Subcutaneous abdominal adipose tissue (tissue), 5 donors: ENCODE measurements at regions not wholly inside any gene's neighbourhood (a gene's known extent, or its start where the extent isn't known, plus 50 kb on each side); places are given as distances from the start of the nearest gene placed in this dataset.

ENCODE experiments used
- H3K27ac ChIP-seq: one replicate; pipeline ENCODE4 v1.7.0; 2013; ENCODE audit warnings: low read depth, mild to moderate bottlenecking, inconsistent platforms, low read length, moderate library complexity
- H3K27me3 ChIP-seq, 5 donors: one replicate each; pipeline ENCODE4 v1.7.0; 2013; ENCODE audit warnings: low read length in 5 of 5, inconsistent platforms in 1 of 5; ENCODE audit not compliant: control insufficient read depth in 5 of 5, insufficient read depth in 4 of 5
- H3K36me3 ChIP-seq, 5 donors: one replicate each; pipeline ENCODE4 v1.7.0; 2013; ENCODE audit warnings: low read length in 5 of 5; ENCODE audit not compliant: control insufficient read depth in 5 of 5, insufficient read depth in 5 of 5
- H3K4me1 ChIP-seq, 5 donors: one replicate each; pipeline ENCODE4 v1.7.0; 2013; ENCODE audit warnings: low read length in 5 of 5, mild to moderate bottlenecking in 3 of 5, moderate library complexity in 1 of 5; ENCODE audit not compliant: control insufficient read depth in 5 of 5, insufficient read depth in 5 of 5
- H3K4me3 ChIP-seq, 5 donors: one replicate each; pipeline ENCODE4 v1.7.0; 2013; ENCODE audit warnings: low read length in 5 of 5, low read depth in 1 of 5
- H3K9ac ChIP-seq, 5 donors: one replicate each; pipeline ENCODE4 v1.7.0; 2013; ENCODE audit warnings: low read length in 5 of 5, mild to moderate bottlenecking in 4 of 5, moderate library complexity in 3 of 5
- H3K9me3 ChIP-seq, 5 donors: one replicate each; pipeline ENCODE4 v1.7.0; 2013; ENCODE audit warnings: low read length in 5 of 5; ENCODE audit not compliant: control insufficient read depth in 5 of 5
- donor health status: healthy.
- donor health status: healthy.
- donor health status: healthy.
- donor health status: healthy.
- donor health status: healthy.

- Histone ChIP-seq H3K9ac (no peak overlapping the region), H3K36me3 (no peaks in the 10 kb centered on the region), H3K4me1 (no peaks in the 10 kb centered on the region), H3K27ac (no peak overlapping the region), H3K9me3 (peaks cover 0 to 3% (median 0%) of the 10 kb centered on the region in 5 donors), H3K4me3 (no peak overlapping the region), H3K27me3 (no peaks in the 10 kb centered on the region)
Measured at GRCh38 chr1:218686258-218686657, 341.1 kb downstream of the TGFB2 start.

GRCh38 chr1:218686761-218687160, 341.6 kb downstream of the TGFB2 start:
- no peaks in the 10 kb centered on the region for H3K27me3 ChIP-seq
- H3K9ac ChIP-seq, result no peak overlapping the region
- H3K9me3 ChIP-seq, result peaks cover 0 to 3% (median 0%) of the 10 kb centered on the region in 5 donors
- no peak overlapping the region for H3K27ac ChIP-seq
- no peaks in the 10 kb centered on the region for H3K36me3 ChIP-seq
- no peak overlapping the region for H3K4me3 ChIP-seq
- H3K4me1 ChIP-seq, result no peaks in the 10 kb centered on the region

GRCh38 chr1:218692808-218693207, 347.7 kb downstream of the TGFB2 start:
- H3K27ac ChIP-seq, result no peak overlapping the region
- no peaks in the 10 kb centered on the region for H3K4me1 ChIP-seq
- no peaks in the 10 kb centered on the region for H3K36me3 ChIP-seq
- no peak overlapping the region for H3K4me3 ChIP-seq
- no peak overlapping the region for H3K9ac ChIP-seq
- H3K9me3 ChIP-seq, result peaks cover 0 to 3% (median 0%) of the 10 kb centered on the region in 5 donors
- no peaks in the 10 kb centered on the region for H3K27me3 ChIP-seq

GRCh38 chr1:218693599-218693998, 348.5 kb downstream of the TGFB2 start:
- Histone ChIP-seq H3K4me1 (no peaks in the 10 kb centered on the region), H3K27me3 (no peaks in the 10 kb centered on the region), H3K27ac (no peak overlapping the region), H3K36me3 (no peaks in the 10 kb centered on the region), H3K4me3 (no peak overlapping the region), H3K9ac (no peak overlapping the region), H3K9me3 (peaks cover 0 to 3% (median 0%) of the 10 kb centered on the region in 5 donors)

- Histone ChIP-seq H3K36me3 (no peaks in the 10 kb centered on the region), H3K9ac (no peak overlapping the region), H3K9me3 (peaks cover 0 to 3% (median 0%) of the 10 kb centered on the region in 5 donors), H3K4me3 (no peak overlapping the region), H3K4me1 (no peaks in the 10 kb centered on the region), H3K27ac (no peak overlapping the region), H3K27me3 (no peaks in the 10 kb centered on the region)
Measured at GRCh38 chr1:218694085-218694484, 348.9 kb downstream of the TGFB2 start.

GRCh38 chr1:218694636-218695035, 349.5 kb downstream of the TGFB2 start:
- Histone ChIP-seq H3K36me3 (no peaks in the 10 kb centered on the region), H3K27ac (no peak overlapping the region), H3K27me3 (no peaks in the 10 kb centered on the region), H3K4me3 (no peak overlapping the region), H3K4me1 (no peaks in the 10 kb centered on the region), H3K9me3 (peaks cover 0 to 3% (median 0%) of the 10 kb centered on the region in 5 donors), H3K9ac (no peak overlapping the region)

GRCh38 chr1:218695525-218695924, 350.4 kb downstream of the TGFB2 start:
- no peak overlapping the region for H3K27ac ChIP-seq
- no peak overlapping the region for H3K9ac ChIP-seq

GRCh38 chr1:218698141-218698540, 353.0 kb downstream of the TGFB2 start:
- peaks cover 0 to 5% (median 0%) of the 10 kb centered on the region in 5 donors for H3K4me1 ChIP-seq
- no peak overlapping the region for H3K9ac ChIP-seq
- H3K9me3 ChIP-seq, result no peaks in the 10 kb centered on the region
- H3K27me3 ChIP-seq, result no peaks in the 10 kb centered on the region
- H3K27ac ChIP-seq, result no peak overlapping the region
- H3K36me3 ChIP-seq, result no peaks in the 10 kb centered on the region
- H3K4me3 ChIP-seq, result no peak overlapping the region

More at GRCh38 chr1:218695525-218695924, 350.4 kb downstream of the TGFB2 start:
- Histone ChIP-seq H3K4me1 (no peaks in the 10 kb centered on the region), H3K9me3 (no peaks in the 10 kb centered on the region), H3K27me3 (no peaks in the 10 kb centered on the region), H3K36me3 (no peaks in the 10 kb centered on the region), H3K4me3 (no peak overlapping the region)

GRCh38 chr1:218699421-218699820, 354.3 kb downstream of the TGFB2 start:
- Histone ChIP-seq H3K27me3 (no peaks in the 10 kb centered on the region), H3K9me3 (no peaks in the 10 kb centered on the region), H3K4me3 (no peak overlapping the region), H3K9ac (no peak overlapping the region), H3K4me1 (peaks cover 0 to 5% (median 0%) of the 10 kb centered on the region in 5 donors), H3K27ac (no peak overlapping the region), H3K36me3 (no peaks in the 10 kb centered on the region)

GRCh38 chr1:218699865-218700264, 354.7 kb downstream of the TGFB2 start:
- H3K9ac ChIP-seq, result no peak overlapping the region
- H3K4me3 ChIP-seq, result no peak overlapping the region
- H3K9me3 ChIP-seq, result no peaks in the 10 kb centered on the region
- H3K27ac ChIP-seq, result no peak overlapping the region
- peaks cover 0 to 5% (median 0%) of the 10 kb centered on the region in 5 donors for H3K4me1 ChIP-seq
- H3K27me3 ChIP-seq, result no peaks in the 10 kb centered on the region
- H3K36me3 ChIP-seq, result no peaks in the 10 kb centered on the region

GRCh38 chr1:218700666-218701065, 355.5 kb downstream of the TGFB2 start:
- Histone ChIP-seq H3K27ac (no peak overlapping the region), H3K4me1 (peaks cover 0 to 7% (median 5%) of the 10 kb centered on the region in 5 donors), H3K36me3 (no peaks in the 10 kb centered on the region), H3K9ac (no peak overlapping the region), H3K4me3 (no peak overlapping the region), H3K9me3 (no peaks in the 10 kb centered on the region), H3K27me3 (no peaks in the 10 kb centered on the region)
